HG03103 (cell line): ENCODE measurements at regions not wholly inside any gene's neighbourhood (a gene's known extent, or its start where the extent isn't known, plus 50 kb on each side); places are given as distances from the start of the nearest gene placed in this dataset.

ENCODE experiments used
- ATAC-seq: cut with Tn5 transposase; IDR thresholded peaks from one replicate; pipeline ENCODE4 v1.9.1; 2021; ENCODE audit warnings: low read depth; ENCODE audit not compliant: unreplicated experiment

DNA sequence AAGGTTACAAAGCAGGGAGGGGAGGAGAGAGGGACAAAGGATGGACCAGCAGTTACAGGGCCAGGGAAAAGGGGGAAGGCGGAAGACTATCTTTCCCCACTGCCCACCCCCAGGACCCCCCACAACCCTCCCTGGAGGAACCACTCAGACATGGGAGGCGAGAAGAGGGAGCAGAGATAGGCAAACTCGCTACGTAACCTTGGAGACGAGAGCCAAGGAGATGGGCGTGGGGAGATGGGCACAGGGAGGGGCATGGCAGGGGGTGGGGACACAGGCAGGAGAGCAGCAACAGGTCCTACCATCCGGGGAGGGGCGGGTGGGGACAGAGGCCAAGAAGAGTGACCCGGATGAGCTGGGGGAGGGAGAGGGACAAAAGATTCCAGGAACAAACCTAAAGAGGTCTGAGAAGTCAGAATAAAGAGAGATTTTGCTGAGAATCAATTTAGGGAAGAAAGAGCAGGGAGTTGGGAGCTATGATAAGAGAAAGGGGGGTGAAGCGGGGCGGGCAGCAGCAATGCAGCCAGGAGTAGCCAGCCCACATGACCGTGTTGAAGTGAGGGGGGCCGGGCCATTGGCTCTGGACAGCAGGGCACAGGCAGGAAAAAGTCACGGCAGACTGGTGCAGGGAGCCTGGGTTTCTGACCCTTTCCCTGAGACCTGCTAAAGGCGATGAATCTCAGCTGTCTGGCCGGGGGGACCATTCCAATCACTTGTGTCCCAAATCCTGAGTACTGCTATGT, 128.4 kb downstream of the BUD13 start:
- ATAC-seq, result no peak

DNA sequence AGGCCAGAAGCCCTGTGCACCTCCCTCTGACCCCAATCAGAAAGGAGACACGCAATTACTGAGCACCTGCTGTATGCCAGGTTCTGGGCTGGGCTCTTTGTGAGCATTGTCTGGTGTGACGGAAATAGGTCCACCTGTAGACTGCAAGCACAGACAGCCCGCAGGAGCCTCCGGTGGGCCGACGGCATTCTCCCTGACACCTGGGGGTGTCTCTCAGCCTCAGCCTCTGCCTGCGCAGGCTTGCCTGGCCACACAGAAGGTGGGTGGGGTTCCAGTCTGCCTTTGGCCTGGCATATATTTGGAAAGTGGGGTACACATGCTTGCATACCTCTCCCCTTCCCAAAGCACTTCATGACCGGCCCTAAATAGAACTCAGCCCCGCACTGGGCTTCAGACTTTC, 129.3 kb downstream of the BUD13 start:
- ATAC-seq, result no peak

DNA sequence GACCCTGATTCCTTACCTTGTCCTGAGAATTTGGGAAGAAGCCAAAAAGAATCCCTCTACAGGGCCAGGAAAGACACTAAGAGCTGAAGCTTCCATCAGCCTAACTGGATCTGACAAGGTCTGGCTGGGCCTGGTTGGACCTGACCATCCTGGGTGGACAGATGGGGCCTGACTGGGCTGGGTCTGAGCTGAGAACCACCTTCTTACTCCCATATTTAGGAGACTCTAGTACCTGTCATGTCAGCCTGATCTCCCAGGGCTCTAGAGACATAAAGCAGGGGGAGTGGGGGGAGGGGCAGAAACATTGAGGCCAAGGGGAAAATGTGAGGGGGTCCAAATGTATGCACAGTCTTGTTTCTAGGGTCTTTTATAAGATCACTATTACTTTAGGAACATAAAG, 129.9 kb downstream of the BUD13 start:
- ATAC-seq, result no peak

DNA sequence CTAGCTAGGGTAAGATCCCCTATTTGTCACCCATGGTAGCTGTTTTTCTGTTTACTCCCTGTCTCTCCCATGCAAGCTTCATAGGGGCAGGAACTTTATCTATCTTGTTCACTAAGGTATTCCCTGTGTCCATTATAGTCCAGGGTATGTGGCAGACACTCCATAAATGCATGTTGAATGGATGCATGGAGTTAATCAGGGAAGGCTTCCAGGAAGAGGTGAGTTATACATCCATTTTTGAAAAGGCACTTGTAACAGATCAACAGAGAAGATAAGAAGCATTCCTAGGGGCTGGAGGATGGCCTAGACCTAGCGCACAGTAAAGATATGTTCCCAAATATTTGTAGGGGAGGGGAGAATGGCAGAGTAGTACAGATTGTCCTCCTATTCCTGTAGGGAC, 130.3 kb downstream of the BUD13 start:
- no peak for ATAC-seq

DNA sequence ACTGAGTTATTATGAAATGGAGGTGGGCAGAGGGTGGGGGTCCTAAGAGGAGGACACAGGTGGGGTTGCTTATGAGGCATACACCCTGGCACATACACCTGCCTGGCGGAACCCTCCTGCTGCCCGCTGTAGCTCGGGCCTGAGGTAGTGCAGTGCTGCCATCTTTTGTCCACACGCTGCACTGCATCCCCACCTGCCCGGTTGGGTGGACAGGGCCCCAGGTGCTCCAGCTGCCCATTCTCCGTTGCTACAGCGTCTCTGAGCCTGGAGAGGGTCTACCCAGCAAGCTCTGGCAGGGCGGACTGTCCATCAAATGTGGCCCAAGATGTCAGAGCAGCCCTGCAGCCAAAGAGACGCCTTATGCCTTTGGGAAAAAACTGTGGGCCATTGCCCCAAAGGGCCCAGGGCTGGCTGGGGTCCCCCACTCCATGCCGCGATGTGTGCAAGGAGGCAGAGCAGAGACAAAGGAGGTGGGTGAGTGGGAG, 131.2 kb downstream of the BUD13 start:
- ATAC-seq, result no peak

DNA sequence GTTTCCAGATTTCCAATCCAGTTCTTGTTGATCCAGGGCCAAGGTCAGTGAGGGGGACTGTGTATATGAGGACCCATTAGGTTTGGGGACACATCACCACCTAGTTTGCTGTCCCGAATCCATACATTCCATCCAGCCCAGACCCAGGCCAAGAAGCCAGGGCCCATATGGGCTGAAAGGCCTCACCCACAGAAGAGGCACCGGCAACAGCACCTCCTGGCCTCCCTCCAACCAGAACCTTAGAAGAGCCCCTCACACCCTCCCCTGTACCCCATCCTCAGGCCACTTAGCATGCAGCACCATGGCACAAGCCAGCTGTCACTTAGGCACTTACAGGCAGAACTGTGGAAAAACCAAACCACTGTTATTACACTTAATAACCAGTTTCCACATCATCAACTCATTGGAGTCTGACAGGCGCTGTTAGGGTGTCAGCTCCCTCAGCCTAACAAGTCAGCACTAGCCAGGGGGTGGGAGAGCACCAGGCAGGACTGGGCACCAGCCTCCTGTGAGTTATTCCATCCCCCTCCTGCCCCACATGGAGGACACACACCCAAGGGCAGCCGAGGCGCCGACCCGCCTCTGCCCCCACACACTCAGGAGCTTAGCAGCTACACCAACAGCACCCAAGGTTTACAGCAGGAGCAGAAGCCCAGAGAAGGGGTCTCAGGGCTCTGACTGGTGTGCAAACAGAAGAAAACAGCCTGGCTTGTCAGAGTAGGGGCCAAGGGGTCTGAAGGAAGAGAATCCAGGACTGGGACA, 132.0 kb downstream of the BUD13 start:
- ATAC-seq, result no peak

DNA sequence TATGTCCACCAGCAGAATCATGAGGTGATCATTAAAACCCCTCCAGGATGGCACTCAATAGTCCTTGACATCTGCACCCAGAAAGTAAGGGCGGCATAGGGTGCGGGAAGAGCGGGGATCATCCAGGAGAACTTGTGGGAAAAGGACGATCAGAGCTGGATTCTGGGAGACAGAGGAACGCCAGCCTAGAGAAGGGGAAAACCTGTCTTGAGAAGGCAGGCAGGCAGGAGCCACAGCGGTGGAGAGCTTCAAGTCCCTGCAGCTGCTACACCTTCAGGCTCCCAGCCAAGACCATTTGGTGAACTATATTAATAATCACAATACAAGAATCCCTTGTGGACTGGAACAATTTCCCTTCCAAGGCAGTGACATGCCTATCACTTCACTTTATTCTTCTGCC, 134.3 kb downstream of the BUD13 start:
- no peak for ATAC-seq

DNA sequence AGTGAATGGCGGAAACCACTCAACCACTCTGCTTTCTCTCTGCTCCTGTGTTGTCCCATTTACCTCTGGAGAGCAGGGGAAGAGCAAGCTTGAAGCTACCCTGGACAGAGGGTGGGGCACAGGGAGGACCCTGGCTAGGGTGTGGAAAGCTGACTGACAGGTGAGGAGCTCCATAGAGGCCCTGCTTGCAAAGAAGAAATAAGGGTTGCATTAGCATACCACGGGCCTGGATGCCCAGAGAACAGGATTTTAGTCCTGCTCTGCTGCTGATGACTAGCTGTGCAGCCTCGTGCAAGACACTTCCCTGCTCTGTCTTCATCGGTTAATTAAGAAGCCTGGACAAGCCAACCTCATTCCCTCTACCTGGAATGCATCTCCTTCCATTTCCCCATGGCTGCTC, 135.0 kb downstream of the BUD13 start:
- no peak for ATAC-seq

DNA sequence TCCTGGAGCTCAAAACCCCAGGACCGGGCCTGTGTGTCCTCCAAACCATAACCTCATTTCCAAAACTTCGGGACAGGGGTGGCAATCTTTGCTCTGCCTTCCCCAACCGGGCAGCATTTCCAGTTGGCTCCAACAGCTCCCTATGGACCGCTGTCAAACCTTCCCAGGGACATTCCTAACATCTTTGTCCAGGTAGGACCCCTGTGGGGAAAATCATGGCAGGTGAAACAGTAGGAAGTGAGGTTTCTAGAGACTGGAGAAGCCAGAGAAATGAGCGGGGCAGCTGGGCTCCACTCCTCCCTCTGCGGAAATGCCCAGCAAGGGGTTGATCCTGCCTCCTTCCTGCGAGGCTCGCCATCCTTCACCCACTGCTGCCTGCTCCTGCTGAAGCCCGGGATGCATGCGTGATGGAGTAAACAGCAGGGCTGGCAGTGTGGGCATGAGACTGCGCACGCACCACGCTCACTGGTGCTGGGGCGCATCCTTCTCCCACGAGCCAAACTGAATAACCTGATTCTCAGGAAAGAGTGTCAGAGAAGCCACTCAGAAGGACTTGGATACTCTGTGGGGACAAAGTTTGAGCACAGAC, 136.4 kb downstream of the BUD13 start:
- no peak for ATAC-seq

DNA sequence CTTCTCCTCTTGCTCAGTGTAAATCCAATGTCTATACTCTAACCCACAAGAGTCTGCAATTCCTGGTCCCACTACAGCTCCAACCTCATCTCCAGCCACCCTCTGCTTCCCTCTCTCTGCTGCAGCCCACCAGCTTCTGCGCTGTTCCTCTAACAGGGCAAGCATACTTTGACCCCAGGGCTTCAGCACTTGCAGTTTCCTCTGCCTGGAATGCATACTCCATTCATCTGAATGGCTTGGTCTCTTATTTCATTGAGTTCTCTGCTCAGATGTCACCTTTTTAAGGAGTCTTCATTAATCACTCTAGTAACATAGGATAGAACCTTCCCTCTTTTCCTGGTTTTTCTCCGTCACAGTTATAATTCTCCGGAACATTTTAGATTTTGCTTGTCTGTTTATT, 141.6 kb downstream of the BUD13 start:
- no peak for ATAC-seq

DNA sequence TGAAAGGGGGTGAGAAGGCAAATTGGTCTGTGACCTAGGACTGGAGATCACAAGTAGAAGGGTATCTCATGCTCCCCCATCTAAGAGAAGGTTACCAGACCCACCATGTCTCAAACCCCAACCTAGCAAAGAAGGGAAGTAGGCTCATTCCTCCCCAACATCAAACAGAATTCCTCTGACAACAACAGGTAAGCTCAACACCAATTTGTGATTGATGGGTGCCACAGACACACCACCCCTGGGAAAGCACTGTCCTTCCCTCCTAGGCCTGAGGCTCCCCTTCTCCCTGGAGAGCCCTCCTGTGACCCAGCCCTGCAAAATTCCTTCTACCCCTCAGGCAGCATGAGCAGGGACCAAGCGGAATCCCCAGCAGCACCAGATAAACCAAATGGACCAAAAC, 154.3 kb downstream of the BUD13 start:
- ATAC-seq, result no peak

DNA sequence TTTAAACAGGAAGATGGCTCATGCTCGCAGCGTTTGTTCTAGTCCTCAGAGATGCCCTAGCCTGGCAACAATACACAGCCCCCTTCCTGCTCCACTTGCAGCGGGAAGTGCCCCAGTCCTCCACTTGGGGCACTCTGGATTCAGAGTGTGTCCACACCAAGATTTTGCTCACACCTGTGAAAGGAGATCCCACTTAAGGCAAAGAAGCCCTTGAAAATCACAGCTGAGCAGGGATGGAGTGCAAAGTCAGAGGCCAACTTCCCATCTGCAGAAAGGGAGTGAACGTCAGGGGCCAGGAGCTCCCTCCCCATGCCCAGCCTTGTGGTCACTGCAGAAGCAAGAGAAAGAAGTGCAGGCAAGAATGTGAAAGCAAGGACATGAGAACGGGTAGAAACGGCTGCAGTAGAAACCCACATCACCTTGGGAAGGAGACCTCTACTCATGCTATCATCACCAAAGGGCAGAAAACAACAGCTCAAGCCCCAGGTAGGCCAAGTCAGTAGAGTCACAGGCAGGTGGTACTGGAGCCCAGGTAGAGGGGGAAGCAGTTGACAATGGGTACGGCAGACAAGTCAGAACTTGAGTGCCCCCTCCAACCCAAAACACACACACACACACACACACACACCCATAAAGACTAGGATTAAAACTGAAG, 157.4 kb downstream of the BUD13 start:
- no peak for ATAC-seq

DNA sequence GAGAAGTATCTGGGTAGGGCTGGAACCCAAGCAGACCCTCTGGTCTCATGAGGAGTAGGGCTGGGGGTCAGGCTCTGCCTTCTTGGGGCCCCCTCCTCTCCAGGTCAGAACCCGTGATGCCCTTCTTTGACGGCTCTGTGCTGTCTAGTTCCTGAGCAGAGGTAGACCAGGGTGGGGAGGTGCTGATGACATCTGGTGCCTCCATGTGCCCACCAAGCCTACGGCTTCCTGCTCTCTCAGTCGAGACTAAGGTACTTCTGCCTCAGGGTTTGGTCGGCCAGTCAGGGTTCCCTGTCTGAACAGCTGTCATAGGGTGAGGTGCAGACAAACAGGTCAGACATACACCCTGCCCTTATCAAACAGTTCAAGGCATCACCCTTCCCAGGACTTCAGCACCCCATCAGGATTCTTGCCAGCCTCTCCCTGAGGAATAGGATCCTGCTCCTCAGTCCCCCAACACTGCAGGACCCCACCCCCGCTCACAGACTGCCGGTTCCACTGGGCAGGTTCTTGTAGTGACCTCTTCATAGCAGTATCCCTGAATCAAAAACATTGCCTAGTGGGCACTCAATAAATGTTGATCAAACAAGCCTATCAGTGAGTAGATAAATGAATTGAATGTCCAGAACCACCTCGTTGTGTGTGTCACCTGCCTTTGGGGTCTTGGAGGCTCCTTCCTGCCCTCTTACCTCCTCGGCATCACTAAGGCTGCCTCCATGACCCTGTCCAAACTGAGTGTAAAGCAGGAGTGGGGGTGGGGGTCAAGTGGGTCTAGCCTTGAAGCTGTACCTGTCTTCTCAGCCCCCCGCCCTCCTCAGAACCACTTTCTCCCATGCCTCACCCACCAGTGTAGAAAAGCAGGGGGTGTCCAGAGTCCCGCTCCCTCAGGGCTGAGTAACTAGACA, 158.2 kb downstream of the BUD13 start:
- no peak for ATAC-seq

DNA sequence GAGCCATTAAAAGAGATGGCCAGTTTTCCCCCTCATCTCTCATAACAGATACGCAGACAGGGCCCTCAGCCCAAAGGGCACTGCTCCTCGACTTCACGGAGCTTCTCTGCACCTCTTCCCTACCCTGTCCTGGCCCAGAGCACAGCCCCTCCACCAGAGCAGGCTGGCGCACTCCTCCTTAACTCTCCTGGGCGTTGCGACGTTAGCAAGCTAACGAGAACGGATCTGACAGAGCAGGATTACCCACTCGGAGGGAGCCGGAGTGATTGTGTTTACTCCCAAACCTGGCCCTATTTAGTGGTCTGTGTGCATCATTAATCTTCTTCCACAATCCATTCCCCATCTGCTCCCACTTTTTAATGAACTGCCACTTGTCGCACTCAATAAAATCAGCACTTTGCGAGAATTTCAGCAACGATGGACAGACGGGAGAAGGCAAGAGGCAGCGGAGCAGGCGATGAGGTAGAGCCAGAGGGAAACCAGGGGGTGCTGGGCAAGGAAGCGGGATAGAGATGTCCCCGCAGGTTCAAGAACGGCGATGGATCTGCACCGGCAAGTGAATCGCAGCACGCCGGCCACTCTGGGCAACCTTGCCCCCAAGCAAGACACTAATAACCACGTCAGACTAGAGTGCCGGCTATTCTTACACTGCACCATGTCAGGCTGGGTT, 159.4 kb downstream of the BUD13 start:
- ATAC-seq, result no peak

DNA sequence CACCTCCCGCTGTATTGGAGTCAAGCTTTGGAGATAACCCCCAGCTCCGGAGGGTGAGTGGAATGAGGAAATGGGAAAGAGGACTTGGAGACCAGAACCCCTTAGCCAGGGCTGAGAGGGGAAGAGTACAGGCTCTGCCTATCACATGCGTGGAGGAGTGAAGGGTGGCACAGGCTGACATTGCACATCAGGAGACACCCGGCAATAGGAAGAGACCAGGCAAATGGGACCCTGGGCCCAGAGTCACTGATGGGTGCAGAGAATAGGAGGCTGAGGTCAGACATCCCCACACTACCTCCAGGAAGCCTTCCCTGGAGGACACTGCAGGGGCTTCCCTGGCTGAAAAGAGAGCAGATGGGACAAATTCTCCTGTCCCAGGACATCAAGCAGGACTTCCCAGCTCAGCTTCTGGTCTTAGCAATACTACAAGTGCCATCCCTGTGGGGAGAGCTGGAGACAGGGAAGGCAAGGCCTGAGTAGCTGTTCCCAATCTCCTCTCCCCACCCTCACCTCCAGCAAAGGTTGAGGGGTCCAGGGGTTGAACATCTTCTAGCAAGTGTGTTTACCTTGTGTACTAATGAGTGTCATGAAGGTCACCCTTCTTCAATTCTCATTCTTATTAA, 160.7 kb downstream of the BUD13 start:
- ATAC-seq, result no peak

DNA sequence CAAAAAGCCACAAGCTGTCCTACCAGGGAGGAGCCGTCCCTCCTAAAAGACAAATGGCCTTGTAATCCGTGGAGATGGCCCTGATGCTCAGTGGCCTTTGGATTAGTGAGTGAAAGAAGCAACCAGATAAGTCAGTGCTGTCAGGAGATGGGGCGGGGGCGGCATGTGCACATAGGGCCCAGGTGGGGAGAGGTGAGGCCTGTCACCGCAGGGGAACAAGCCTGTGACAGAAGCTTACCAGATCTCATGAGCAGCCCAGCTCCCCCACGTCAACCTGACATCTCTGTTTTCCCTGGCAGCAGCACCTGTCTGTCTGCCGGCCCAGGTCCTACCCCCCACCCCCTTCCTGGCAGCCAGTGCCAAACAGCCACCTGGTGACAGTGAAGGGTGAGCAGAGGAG, 162.6 kb downstream of the BUD13 start:
- ATAC-seq, result no peak

DNA sequence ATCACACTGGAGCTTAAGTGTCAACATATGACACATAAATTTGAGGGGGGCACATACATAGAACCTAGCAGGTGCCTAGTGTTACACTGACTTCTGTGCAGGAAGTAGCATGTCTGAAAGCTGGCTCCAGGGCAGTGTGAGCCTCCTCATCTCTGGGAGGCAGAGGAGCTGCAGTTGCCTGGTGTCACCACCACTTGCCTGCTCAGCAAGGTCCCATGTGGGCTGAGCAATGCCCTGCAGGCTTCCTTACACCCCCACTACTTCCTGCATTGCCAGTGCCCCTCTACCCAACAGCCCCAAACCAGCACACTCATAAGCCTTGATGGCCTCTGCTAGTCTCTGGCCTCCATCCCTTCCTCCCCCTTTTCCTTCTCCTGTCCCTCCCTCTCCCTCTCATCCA, 165.8 kb downstream of the BUD13 start:
- ATAC-seq, result no peak

DNA sequence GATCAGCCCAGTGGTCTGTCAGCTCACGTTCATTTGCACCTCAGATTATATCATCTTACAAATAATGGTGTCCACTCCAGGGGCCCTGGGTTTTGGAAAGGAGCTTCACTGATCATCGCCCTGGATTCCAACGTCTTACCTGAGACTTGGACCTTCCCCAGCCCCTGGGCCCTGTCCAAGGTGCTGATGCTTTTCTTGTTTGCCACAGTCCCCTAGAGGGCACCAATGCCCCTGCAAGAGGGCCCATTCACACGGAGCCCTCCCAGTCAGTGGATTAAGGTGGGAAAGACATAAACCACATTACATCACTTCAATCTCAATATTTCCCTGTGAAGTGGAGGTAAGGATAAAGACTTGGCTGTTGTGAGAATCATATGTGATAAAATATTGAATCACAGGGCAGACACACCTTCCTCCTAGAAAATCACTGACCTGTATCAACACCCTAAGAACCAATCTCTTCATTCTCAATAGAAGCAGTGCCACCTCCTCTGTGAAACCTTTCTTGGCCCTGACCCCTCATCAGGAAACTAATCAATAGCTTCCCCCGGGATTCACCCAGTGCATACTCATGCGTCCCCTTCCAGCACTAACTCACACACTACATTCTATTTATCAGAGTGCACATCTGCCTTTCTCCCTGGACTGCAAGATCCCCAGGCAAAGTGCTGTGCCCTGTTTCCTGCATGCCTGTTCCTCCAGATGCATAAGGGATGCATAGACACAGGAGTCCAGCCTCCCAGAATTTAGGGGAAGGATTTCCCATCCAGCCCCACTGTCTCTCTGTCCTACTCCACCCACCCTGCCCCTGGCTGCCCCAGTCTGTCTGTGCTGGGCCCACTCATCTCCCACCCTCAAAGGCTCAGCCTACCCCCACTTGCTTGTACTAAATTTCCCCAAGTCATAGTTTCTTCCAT, 167.0 kb downstream of the BUD13 start:
- no peak for ATAC-seq
